ENCODE measurements at regions not wholly inside any gene's neighbourhood (a gene's known extent, or its start where the extent isn't known, plus 50 kb on each side); places are given as distances from the start of the nearest gene placed in this dataset.

DNA sequence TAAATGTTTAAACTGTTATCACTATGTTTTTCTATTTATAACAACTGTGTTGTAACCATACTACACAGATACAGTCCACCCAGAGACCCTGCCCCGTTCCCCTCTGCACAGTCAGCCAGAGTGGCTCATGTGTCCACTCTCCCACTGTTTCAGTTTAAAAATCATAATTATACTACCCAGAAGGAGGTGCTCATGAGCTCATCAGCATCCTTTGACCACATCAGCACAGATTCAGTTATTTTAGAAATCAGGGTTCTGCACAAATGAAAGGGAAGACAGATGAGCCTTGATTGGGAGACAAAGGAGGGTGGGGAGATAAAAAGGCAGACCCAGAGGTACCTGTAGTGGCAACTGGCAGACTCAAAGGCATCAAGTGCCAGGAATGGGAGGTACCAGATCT, 124.3 kb downstream of the RCN1 start:
- peaks cover 2% of the 10 kb centered on the region for H3K27me3 Mint-ChIP-seq (ENCODE audit: unreplicated experiment)
- no peak for DNase-seq (ENCODE audit: low spot score)
- H3K27ac Mint-ChIP-seq (ENCODE audit: unreplicated experiment), result no peak overlapping the region
- H3K36me3 Mint-ChIP-seq (ENCODE audit: low read depth, unreplicated experiment), result no peaks in the 10 kb centered on the region
- no peak overlapping the region for H3K4me3 Mint-ChIP-seq (ENCODE audit: unreplicated experiment)
- H3K4me1 Mint-ChIP-seq (ENCODE audit: unreplicated experiment), result no peaks in the 10 kb centered on the region
- no peaks in the 10 kb centered on the region for H3K9me3 Mint-ChIP-seq (ENCODE audit: unreplicated experiment)
- no peak for TF ChIP-seq CTCF (IDR thresholded peaks at IDR 0.05; ENCODE audit: unreplicated experiment)

GRCh38 chr11:32216749-32217148, 125.9 kb downstream of the RCN1 start:
- Mint-ChIP-seq H3K9me3 (ENCODE audit: unreplicated experiment) (no peaks in the 10 kb centered on the region), H3K27ac (ENCODE audit: unreplicated experiment) (no peak overlapping the region), H3K36me3 (ENCODE audit: low read depth, unreplicated experiment) (no peaks in the 10 kb centered on the region), H3K4me1 (ENCODE audit: unreplicated experiment) (no peaks in the 10 kb centered on the region), H3K27me3 (ENCODE audit: unreplicated experiment) (peaks cover 2% of the 10 kb centered on the region), H3K4me3 (ENCODE audit: unreplicated experiment) (no peak overlapping the region)
- no peak for DNase-seq (ENCODE audit: low spot score)
- TF ChIP-seq CTCF (IDR thresholded peaks at IDR 0.05; ENCODE audit: unreplicated experiment), result no peak

DNA sequence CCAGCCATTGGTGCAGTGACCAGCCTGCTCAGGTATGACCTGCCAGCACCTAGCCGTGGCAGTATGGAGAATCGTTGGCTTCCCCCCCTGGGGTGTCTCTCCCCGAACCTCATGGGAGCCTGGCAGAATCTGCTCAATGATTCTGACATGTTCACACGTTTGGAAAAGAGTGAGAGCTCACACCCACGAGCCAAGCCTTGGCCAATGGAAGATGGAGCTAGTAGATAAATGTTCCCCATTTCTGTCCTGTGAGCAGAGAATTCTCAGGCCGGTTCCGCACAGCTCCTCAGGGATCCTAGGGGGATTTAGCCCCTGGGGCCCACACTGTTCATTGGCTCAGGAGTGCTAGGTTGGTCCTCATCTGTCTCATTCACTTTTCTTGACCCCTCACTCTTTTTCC, 128.4 kb downstream of the RCN1 start:
- peaks cover 2% of the 10 kb centered on the region for H3K27me3 Mint-ChIP-seq (ENCODE audit: unreplicated experiment)
- DNase-seq (ENCODE audit: low spot score), result no peak
- H3K4me1 Mint-ChIP-seq (ENCODE audit: unreplicated experiment), result no peaks in the 10 kb centered on the region
- H3K27ac Mint-ChIP-seq (ENCODE audit: unreplicated experiment), result no peak overlapping the region
- no peak overlapping the region for H3K4me3 Mint-ChIP-seq (ENCODE audit: unreplicated experiment)
- no peaks in the 10 kb centered on the region for H3K9me3 Mint-ChIP-seq (ENCODE audit: unreplicated experiment)
- no peaks in the 10 kb centered on the region for H3K36me3 Mint-ChIP-seq (ENCODE audit: low read depth, unreplicated experiment)
- TF ChIP-seq CTCF (IDR thresholded peaks at IDR 0.05; ENCODE audit: unreplicated experiment), result no peak

- no peak for TF ChIP-seq CTCF (IDR thresholded peaks at IDR 0.05; ENCODE audit: unreplicated experiment)
- DNase-seq (ENCODE audit: low spot score), result no peak
- H3K9me3 Mint-ChIP-seq (ENCODE audit: unreplicated experiment), result no peaks in the 10 kb centered on the region
- no peaks in the 10 kb centered on the region for H3K4me1 Mint-ChIP-seq (ENCODE audit: unreplicated experiment)
- no peak overlapping the region for H3K4me3 Mint-ChIP-seq (ENCODE audit: unreplicated experiment)
- H3K27ac Mint-ChIP-seq (ENCODE audit: unreplicated experiment), result no peak overlapping the region
- H3K27me3 Mint-ChIP-seq (ENCODE audit: unreplicated experiment), result peaks cover 2% of the 10 kb centered on the region
- H3K36me3 Mint-ChIP-seq (ENCODE audit: low read depth, unreplicated experiment), result no peaks in the 10 kb centered on the region
These were observed 130.7 kb downstream of the RCN1 start for GRCh38 chr11:32221476-32222032.

- no peaks in the 10 kb centered on the region for H3K27me3 Mint-ChIP-seq (ENCODE audit: unreplicated experiment)
- DNase-seq (ENCODE audit: low spot score), result no peak
- no peaks in the 10 kb centered on the region for H3K4me1 Mint-ChIP-seq (ENCODE audit: unreplicated experiment)
- no peak overlapping the region for H3K4me3 Mint-ChIP-seq (ENCODE audit: unreplicated experiment)
- H3K9me3 Mint-ChIP-seq (ENCODE audit: unreplicated experiment), result no peaks in the 10 kb centered on the region
- H3K27ac Mint-ChIP-seq (ENCODE audit: unreplicated experiment), result no peak overlapping the region
- no peaks in the 10 kb centered on the region for H3K36me3 Mint-ChIP-seq (ENCODE audit: low read depth, unreplicated experiment)
- no peak for TF ChIP-seq CTCF (IDR thresholded peaks at IDR 0.05; ENCODE audit: unreplicated experiment)
These were observed 133.7 kb downstream of the RCN1 start for GRCh38 chr11:32224580-32224979.

Data from endothelial cell (in vitro differentiated cells).